ENCODE measurements at regions not wholly inside any gene's neighbourhood (a gene's known extent, or its start where the extent isn't known, plus 50 kb on each side); places are given as distances from the start of the nearest gene placed in this dataset.

DNA sequence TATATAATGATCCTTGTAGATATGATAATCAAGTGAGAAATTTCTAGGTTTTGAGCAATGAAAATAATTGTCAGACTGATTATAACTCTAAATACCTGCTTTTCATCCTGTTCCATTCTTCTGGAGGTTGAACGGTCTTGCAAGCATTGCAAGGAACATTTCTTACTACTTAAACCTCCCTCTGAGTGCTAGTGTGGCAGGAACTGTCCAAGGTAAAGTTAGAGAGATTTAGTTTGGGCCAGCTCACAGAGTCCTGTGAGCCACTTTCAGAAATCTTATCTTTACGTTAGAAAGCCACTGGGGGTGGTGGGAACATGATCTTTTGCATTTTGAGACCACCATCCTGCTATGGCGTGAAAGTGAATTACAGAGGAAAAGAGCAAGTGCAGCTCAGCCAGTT is 121.1 kb upstream of the NPHP3 start:
- Histone ChIP-seq H3K27me3 (no peaks in the 10 kb centered on the region), H3K4me3 (no peak overlapping the region), H3K4me1 (no peaks in the 10 kb centered on the region), H3K36me3 (no peaks in the 10 kb centered on the region), H3K27ac (no peak overlapping the region), H3K9me3 (no peaks in the 10 kb centered on the region)
- 74 to 78% methylated on average over 3 of the region's 3 CpGs for WGBS, 2 donors
- ATAC-seq (ENCODE audit: low FRiP score in 2 of 2) (no peak), DNase-seq (no peak)
- TF ChIP-seq EP300 (IDR thresholded peaks at IDR 0.05) (no peak), POLR2AphosphoS5 (IDR thresholded peaks at IDR 0.05) (no peak), POLR2A (IDR thresholded peaks at IDR 0.05) (no peak)
- TF ChIP-seq, protein P1, sequence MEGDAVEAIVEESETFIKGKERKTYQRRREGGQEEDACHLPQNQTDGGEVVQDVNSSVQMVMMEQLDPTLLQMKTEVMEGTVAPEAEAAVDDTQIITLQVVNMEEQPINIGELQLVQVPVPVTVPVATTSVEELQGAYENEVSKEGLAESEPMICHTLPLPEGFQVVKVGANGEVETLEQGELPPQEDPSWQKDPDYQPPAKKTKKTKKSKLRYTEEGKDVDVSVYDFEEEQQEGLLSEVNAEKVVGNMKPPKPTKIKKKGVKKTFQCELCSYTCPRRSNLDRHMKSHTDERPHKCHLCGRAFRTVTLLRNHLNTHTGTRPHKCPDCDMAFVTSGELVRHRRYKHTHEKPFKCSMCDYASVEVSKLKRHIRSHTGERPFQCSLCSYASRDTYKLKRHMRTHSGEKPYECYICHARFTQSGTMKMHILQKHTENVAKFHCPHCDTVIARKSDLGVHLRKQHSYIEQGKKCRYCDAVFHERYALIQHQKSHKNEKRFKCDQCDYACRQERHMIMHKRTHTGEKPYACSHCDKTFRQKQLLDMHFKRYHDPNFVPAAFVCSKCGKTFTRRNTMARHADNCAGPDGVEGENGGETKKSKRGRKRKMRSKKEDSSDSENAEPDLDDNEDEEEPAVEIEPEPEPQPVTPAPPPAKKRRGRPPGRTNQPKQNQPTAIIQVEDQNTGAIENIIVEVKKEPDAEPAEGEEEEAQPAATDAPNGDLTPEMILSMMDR (IDR thresholded peaks at IDR 0.05) = no peak

GRCh38 chr3:132841621-132842020 is 119.4 kb upstream of the NPHP3 start:
- no peaks in the 10 kb centered on the region for H3K4me1 ChIP-seq
- ATAC-seq (ENCODE audit: low FRiP score in 2 of 2) (no peak), DNase-seq (no peak)
- H3K27me3 ChIP-seq = no peaks in the 10 kb centered on the region
- TF ChIP-seq POLR2A (IDR thresholded peaks at IDR 0.05) (no peak), EP300 (IDR thresholded peaks at IDR 0.05) (no peak)
- H3K27ac ChIP-seq = no peak overlapping the region
- WGBS, 2 donors = 95 to 96% methylated on average over 2 of the region's 2 CpGs
- no peaks in the 10 kb centered on the region for H3K36me3 ChIP-seq
- H3K9me3 ChIP-seq = no peaks in the 10 kb centered on the region
- no peak overlapping the region for H3K4me3 ChIP-seq

DNA sequence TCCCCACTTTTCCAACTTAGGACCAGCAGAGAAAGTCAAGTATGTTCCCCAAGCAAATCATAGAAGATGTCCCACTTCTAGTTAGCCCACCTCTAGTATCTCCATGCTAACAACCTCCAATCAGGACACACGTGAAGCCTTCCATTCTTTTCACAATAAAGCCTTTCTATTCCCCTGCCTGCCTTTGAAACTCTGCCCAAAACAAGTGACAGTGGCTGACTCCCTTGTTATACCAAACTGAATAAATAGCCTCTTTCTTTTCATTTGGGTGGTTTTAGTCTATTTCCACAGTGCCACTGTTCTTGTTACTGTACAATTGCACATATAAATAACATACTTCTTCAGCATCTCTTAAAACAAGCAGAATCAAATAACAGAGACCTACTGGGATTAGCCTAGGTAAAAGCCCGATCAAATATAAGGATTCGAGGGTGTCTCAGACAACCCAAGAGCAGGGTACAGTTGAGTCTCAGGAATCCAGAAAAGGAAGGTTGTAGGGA is 118.0 kb upstream of the NPHP3 start:
- ATAC-seq (ENCODE audit: low FRiP score in 2 of 2) (no peak), DNase-seq (no peak)
- Histone ChIP-seq H3K9me3 (no peaks in the 10 kb centered on the region), H3K36me3 (no peaks in the 10 kb centered on the region), H3K4me1 (no peaks in the 10 kb centered on the region), H3K4me3 (no peak overlapping the region), H3K27ac (no peak overlapping the region), H3K27me3 (no peaks in the 10 kb centered on the region)
- WGBS, 2 donors = 80 to 88% methylated on average over 3 of the region's 3 CpGs
- TF ChIP-seq POLR2AphosphoS5 (IDR thresholded peaks at IDR 0.05) = no peak
- TF ChIP-seq POLR2A (IDR thresholded peaks at IDR 0.05) = no peak

GRCh38 chr3:132838477-132838876 is 116.3 kb upstream of the NPHP3 start:
- Histone ChIP-seq H3K9me3 (no peaks in the 10 kb centered on the region), H3K36me3 (no peaks in the 10 kb centered on the region), H3K27ac (no peak overlapping the region), H3K27me3 (no peaks in the 10 kb centered on the region), H3K4me3 (no peak overlapping the region), H3K4me1 (no peaks in the 10 kb centered on the region)
- ATAC-seq (ENCODE audit: low FRiP score in 2 of 2) (no peak), DNase-seq (no peak)
- 97 to 100% methylated on average over 1 of the region's 1 CpG for WGBS, 2 donors
- TF ChIP-seq POLR2A (IDR thresholded peaks at IDR 0.05) = no peak
- no peak for TF ChIP-seq EP300 (IDR thresholded peaks at IDR 0.05)
- TF ChIP-seq POLR2AphosphoS5 (IDR thresholded peaks at IDR 0.05) = no peak
- TF ChIP-seq, protein P1 (IDR thresholded peaks at IDR 0.05) = no peak

GRCh38 chr3:132837615-132838014 is 115.4 kb upstream of the NPHP3 start:
- TF ChIP-seq EP300 (IDR thresholded peaks at IDR 0.05) (no peak), POLR2AphosphoS5 (IDR thresholded peaks at IDR 0.05) (no peak), POLR2A (IDR thresholded peaks at IDR 0.05) (no peak)
- TF ChIP-seq, protein P1 (IDR thresholded peaks at IDR 0.05) = no peak
- Histone ChIP-seq H3K27ac (no peak overlapping the region), H3K9me3 (no peaks in the 10 kb centered on the region), H3K4me3 (no peak overlapping the region), H3K27me3 (no peaks in the 10 kb centered on the region), H3K4me1 (no peaks in the 10 kb centered on the region), H3K36me3 (no peaks in the 10 kb centered on the region)
- ATAC-seq (ENCODE audit: low FRiP score in 2 of 2) (no peak), DNase-seq (no peak)
- WGBS, 2 donors = 92 to 93% methylated on average over 2 of the region's 2 CpGs

GRCh38 chr3:132834356-132834755 is 112.1 kb upstream of the NPHP3 start:
- 73 to 84% methylated on average over 3 of the region's 3 CpGs for WGBS, 2 donors
- H3K9me3 ChIP-seq = no peaks in the 10 kb centered on the region

More at GRCh38 chr3:132834356-132834755, 112.1 kb upstream of the NPHP3 start:
- Histone ChIP-seq H3K27ac (no peak overlapping the region), H3K4me1 (no peaks in the 10 kb centered on the region), H3K4me3 (no peak overlapping the region), H3K36me3 (no peaks in the 10 kb centered on the region), H3K27me3 (no peaks in the 10 kb centered on the region)
- DNase-seq (no peak), ATAC-seq (ENCODE audit: low FRiP score in 2 of 2) (no peak)
- TF ChIP-seq POLR2A (IDR thresholded peaks at IDR 0.05) (no peak), POLR2AphosphoS5 (IDR thresholded peaks at IDR 0.05) (no peak), EP300 (IDR thresholded peaks at IDR 0.05) (no peak)
- TF ChIP-seq, protein P1 (IDR thresholded peaks at IDR 0.05) = no peak
